ENCODE measurements at regions not wholly inside any gene's neighbourhood (a gene's known extent, or its start where the extent isn't known, plus 50 kb on each side); places are given as distances from the start of the nearest gene placed in this dataset.
"Not testable (repeated sequence)": the region's sequence is repeated elsewhere in the genome, so short reads cannot be mapped to it uniquely, and the experiment has no call there.

DNA sequence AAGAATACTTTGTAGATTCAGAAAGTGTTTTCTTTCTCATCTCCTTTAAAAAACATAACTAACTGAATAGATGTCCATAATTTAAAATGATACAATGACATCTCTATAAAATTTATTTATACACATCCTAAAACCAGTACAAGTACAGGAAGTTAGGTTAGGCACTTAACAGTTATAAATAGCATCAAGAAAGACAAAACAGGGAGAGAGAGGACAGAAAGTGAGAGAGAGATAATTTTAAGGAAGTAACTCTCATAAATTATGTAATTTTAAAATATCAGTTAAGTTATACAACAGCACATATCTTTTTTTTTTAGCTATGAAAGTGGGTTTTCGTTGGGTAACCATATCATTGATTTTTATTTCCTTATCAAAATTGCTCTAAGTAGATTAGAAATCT, 1068.6 kb downstream of the TAF11L14 start:
- H3K4me1 Mint-ChIP-seq = peaks cover 14% of the 10 kb centered on the region
- ATAC-seq (ENCODE audit: low read depth) (no peak), DNase-seq (ENCODE audit: low spot score in 2 of 2) (no peak)
- no peaks in the 10 kb centered on the region for H3K9me3 Mint-ChIP-seq
- no peaks in the 10 kb centered on the region for H3K27me3 Mint-ChIP-seq
- H3K36me3 Mint-ChIP-seq = peaks cover 4% of the 10 kb centered on the region
- H3K27ac Mint-ChIP-seq = peak overlapping the region; percentile 18
- H3K4me3 Mint-ChIP-seq = no peak overlapping the region

DNA sequence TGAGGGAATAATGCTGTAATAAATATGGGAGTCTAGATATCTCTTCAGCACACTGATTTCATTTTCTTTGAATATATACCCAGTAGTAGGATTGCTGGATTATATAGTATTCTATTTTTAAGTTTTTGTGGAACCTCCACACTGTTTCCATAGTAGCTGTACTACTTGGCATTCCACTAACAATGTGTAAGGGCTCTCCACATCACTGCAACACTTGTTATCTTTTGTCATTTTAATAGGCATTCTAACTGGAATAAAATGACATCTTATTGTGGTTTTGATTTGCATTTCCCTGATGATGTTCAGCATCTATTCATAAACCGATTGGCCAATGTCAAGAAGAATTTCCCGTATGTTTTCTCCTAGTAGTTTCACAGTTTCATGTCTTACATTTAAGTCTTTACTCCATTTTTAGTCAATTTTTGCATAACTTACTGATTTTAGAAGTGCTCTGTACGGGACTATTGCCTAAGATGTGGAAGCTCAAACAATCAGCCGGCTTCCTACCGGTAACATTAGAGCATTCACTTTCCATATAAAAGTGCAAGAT, 1078.8 kb downstream of the TAF11L14 start:
- Mint-ChIP-seq H3K4me1 (peaks cover 6% of the 10 kb centered on the region), H3K36me3 (peaks cover 7% of the 10 kb centered on the region), H3K27me3 (no peaks in the 10 kb centered on the region), H3K4me3 (no peak overlapping the region), H3K27ac (peak overlapping the region; percentile 63), H3K9me3 (peaks cover 3% of the 10 kb centered on the region)
- no peak for ATAC-seq (ENCODE audit: low read depth)
- DNase-seq (ENCODE audit: low spot score in 2 of 2) = no peak

GRCh38 chr5:18720002-18720401, 1085.7 kb downstream of the TAF11L14 start:
- H3K36me3 Mint-ChIP-seq = peaks cover 9% of the 10 kb centered on the region
- no peaks in the 10 kb centered on the region for H3K27me3 Mint-ChIP-seq
- DNase-seq (ENCODE audit: low spot score in 2 of 2) = no peak
- H3K4me1 Mint-ChIP-seq = peaks cover 18% of the 10 kb centered on the region
- no peak overlapping the region for H3K4me3 Mint-ChIP-seq
- peak; percentile 42 for ATAC-seq (ENCODE audit: low read depth)
- peak overlapping the region; percentile 9 for H3K27ac Mint-ChIP-seq
- H3K9me3 Mint-ChIP-seq = no peaks in the 10 kb centered on the region

DNA sequence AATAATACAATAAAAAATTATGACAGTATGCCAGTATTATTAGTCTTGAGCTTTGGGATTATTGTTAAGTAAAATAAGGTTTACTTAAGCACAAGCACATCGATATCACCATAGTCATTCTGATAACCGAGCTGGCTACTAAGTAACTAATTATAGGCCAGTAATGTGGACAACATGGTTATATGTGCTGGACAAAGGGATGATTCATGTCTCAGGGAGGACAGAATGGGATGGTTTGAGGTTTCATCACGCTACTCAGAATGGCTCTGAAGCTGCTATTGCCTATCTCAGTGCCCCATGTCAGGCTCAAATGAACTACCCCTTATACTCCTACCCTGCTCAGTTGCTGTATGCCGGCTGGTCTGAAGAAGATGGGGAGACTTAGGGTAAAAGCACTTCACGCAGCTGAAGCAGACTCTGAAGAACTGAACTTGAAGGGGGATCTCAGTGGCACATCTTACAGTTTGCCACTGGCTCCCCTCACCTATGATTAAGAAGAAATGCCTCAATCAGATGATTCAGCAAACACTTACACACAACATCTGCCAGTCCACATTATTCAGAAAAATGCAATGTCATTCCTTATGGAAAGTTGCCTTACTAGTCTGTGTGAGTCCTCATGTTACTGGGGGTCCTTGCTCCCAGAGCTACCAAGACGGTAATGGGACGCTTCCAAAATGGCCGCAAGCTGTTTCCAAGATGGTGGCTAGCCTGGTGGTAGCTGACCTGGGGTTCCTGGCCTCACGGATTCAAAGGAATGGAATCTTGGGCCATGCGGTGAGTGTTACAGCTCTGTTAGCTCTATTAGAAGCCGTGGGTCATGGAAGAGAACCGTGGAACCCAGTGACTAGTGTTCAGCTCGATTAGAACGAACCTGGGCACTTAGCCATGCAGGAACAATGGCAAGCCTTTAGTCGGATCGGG, 1098.6 kb downstream of the TAF11L14 start:
- Mint-ChIP-seq H3K27ac (peak overlapping the region; percentile 74), H3K27me3 (no peaks in the 10 kb centered on the region), H3K9me3 (no peaks in the 10 kb centered on the region), H3K36me3 (peaks cover 24% of the 10 kb centered on the region), H3K4me3 (no peak overlapping the region), H3K4me1 (peaks cover 10% of the 10 kb centered on the region)
- DNase-seq (ENCODE audit: low spot score in 2 of 2) (no peak), ATAC-seq (ENCODE audit: low read depth) (no peak)

- ATAC-seq (ENCODE audit: low read depth) (no peak), DNase-seq (ENCODE audit: low spot score in 2 of 2) (no peak)
- Mint-ChIP-seq H3K36me3 (peaks cover 22% of the 10 kb centered on the region), H3K4me3 (no peak overlapping the region), H3K27me3 (no peaks in the 10 kb centered on the region), H3K27ac (no peak overlapping the region), H3K9me3 (no peaks in the 10 kb centered on the region), H3K4me1 (peaks cover 14% of the 10 kb centered on the region)
These were observed 1101.8 kb downstream of the TAF11L14 start for GRCh38 chr5:18736051-18736398.

DNA sequence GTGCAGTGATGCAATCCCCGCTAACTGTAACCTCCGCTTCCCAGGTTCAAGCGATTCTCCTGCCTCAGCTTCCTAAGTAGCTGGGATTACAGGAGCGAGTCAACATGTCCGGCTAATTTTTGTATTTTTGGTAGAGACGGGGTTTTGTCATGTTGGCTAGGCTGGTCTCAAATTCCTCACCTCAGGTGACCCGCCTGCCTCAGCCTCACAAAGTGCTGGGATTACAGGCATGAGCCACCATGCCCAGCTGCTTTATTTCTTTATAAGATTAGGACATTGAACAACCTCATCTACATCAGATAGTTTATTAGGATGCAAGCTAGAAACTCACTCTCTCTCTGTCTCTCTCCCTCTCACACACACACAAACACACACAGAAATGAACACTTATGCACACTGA, 1102.5 kb downstream of the TAF11L14 start:
- not testable (repeated sequence) for H3K9me3 Mint-ChIP-seq; H3K4me3 Mint-ChIP-seq; H3K27me3 Mint-ChIP-seq; H3K27ac Mint-ChIP-seq; ATAC-seq (ENCODE audit: low read depth); DNase-seq (ENCODE audit: low spot score in 2 of 2)
- Mint-ChIP-seq H3K4me1 (peaks cover 14% of the 10 kb centered on the region), H3K36me3 (peaks cover 21% of the 10 kb centered on the region)

DNA sequence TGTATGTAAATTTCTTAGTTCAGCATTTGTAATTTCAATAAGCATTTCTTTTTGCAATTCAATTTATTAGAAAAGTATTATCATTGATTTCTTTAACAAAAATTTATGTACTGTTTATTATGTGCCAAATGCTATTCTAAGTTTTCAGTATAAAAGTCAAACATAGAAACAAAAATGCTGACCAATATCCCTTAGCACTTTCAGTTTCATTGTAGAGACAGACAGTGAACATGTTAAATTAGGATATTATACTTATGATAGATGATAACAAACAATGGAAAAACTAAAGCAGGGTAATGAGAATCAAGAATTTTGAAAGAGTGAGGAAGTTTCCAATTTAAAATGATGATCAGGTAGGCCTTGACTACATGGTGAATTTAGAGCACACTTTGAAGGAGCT, 1106.0 kb downstream of the TAF11L14 start:
- Mint-ChIP-seq H3K27ac (peak overlapping the region; percentile 48), H3K27me3 (no peaks in the 10 kb centered on the region), H3K9me3 (no peaks in the 10 kb centered on the region), H3K36me3 (peaks cover 13% of the 10 kb centered on the region), H3K4me1 (peaks cover 31% of the 10 kb centered on the region), H3K4me3 (no peak overlapping the region)
- ATAC-seq (ENCODE audit: low read depth) = no peak
- no peak for DNase-seq (ENCODE audit: low spot score in 2 of 2)

- Mint-ChIP-seq H3K9me3 (no peaks in the 10 kb centered on the region), H3K27me3 (no peaks in the 10 kb centered on the region), H3K36me3 (peaks cover 13% of the 10 kb centered on the region), H3K4me3 (no peak overlapping the region), H3K27ac (peak overlapping the region; percentile 45), H3K4me1 (peaks cover 43% of the 10 kb centered on the region)
- DNase-seq (ENCODE audit: low spot score in 2 of 2) (no peak), ATAC-seq (ENCODE audit: low read depth) (no peak)
These were observed 1108.6 kb downstream of the TAF11L14 start for GRCh38 chr5:18742830-18743229.

DNA sequence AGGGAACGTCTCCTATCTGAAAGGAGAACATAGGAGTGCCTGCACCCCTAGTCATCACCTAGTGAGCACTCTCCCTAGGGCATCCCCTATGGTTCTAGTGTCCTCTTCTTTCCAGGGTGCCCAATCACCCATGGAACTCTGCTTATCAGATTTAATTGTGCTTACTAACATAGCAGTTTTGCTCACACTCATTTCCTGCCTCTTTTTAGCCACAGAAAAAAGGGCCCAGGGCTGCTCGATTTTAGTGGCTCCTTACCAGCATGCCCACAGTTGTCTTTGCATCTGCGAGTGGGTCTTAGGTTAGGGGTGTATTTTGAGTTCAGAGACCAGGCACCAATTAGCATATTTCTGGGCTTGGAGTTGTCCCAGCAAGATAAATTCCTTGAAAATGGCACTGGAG, 1110.2 kb downstream of the TAF11L14 start:
- Mint-ChIP-seq H3K36me3 (peaks cover 7% of the 10 kb centered on the region), H3K27ac (peak overlapping the region; percentile 100), H3K9me3 (no peaks in the 10 kb centered on the region), H3K4me3 (peak overlapping the region; percentile 90), H3K4me1 (peaks cover 43% of the 10 kb centered on the region), H3K27me3 (no peaks in the 10 kb centered on the region)
- no peak for ATAC-seq (ENCODE audit: low read depth)
- DNase-seq (ENCODE audit: low spot score in 2 of 2) = no peak

GRCh38 chr5:18745042-18745987, 1111.1 kb downstream of the TAF11L14 start:
- DNase-seq (ENCODE audit: low spot score in 2 of 2) = no peak

DNA sequence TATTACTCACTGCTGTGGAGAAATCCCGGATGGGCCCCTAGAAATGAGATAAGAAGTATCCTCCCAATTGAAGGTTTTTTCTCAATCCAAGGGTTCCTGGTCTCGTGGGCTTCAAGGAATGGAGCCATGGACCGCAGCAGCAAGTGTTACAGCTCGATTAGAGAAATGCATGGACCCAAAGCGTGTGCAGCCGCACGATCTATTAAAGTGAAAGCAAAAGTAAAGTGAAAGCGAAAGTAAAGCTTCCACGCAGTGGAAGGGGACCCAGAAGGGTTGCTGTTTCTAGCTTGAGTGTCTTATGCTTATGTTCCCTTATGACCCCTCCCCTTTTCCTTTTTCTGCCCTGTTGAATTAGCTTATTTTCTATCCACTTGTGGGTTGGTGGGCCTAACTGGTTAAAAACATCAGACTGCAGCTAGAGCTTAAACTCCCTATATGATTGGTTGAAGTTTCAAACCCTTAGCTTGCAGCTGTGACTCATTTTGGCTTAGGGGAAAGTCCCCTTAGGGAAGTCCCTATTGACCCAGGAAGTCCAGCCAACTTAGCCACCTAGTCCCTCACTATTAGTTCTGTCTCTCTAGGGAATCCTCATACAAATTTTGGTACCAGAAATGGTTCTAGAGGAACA, 1111.8 kb downstream of the TAF11L14 start:
- H3K36me3 Mint-ChIP-seq = peaks cover 7% of the 10 kb centered on the region
- no peaks in the 10 kb centered on the region for H3K27me3 Mint-ChIP-seq
- H3K4me3 Mint-ChIP-seq = peak overlapping the region; percentile 90
- ATAC-seq (ENCODE audit: low read depth) (peak; percentile 89), DNase-seq (ENCODE audit: low spot score in 2 of 2) (peak; percentile 42 to 55)
- H3K9me3 Mint-ChIP-seq = no peaks in the 10 kb centered on the region
- H3K27ac Mint-ChIP-seq = peak overlapping the region; percentile 100
- H3K4me1 Mint-ChIP-seq = peaks cover 36% of the 10 kb centered on the region

More at GRCh38 chr5:18745042-18745987, 1111.1 kb downstream of the TAF11L14 start:
- Mint-ChIP-seq H3K4me3 (peak overlapping the region; percentile 90), H3K27me3 (no peaks in the 10 kb centered on the region), H3K27ac (peak overlapping the region; percentile 100), H3K4me1 (peaks cover 42% of the 10 kb centered on the region), H3K36me3 (peaks cover 7% of the 10 kb centered on the region), H3K9me3 (no peaks in the 10 kb centered on the region)
- ATAC-seq (ENCODE audit: low read depth) = peak; percentile 28

GRCh38 chr5:18749763-18750162, 1115.5 kb downstream of the TAF11L14 start:
- Mint-ChIP-seq H3K36me3 (no peaks in the 10 kb centered on the region), H3K27me3 (no peaks in the 10 kb centered on the region), H3K4me1 (peaks cover 19% of the 10 kb centered on the region), H3K9me3 (no peaks in the 10 kb centered on the region), H3K4me3 (no peak overlapping the region), H3K27ac (no peak overlapping the region)
- ATAC-seq (ENCODE audit: low read depth) (no peak), DNase-seq (ENCODE audit: low spot score in 2 of 2) (no peak)

- H3K27ac Mint-ChIP-seq = no peak overlapping the region
- no peak for ATAC-seq (ENCODE audit: low read depth)
These were observed 1118.1 kb downstream of the TAF11L14 start for GRCh38 chr5:18752317-18752716.

More at GRCh38 chr5:18752317-18752716, 1118.1 kb downstream of the TAF11L14 start:
- no peaks in the 10 kb centered on the region for H3K27me3 Mint-ChIP-seq
- H3K36me3 Mint-ChIP-seq = no peaks in the 10 kb centered on the region
- H3K4me1 Mint-ChIP-seq = peaks cover 5% of the 10 kb centered on the region
- H3K4me3 Mint-ChIP-seq = no peak overlapping the region
- DNase-seq (ENCODE audit: low spot score in 2 of 2) = no peak
- H3K9me3 Mint-ChIP-seq = no peaks in the 10 kb centered on the region
